IPS DF 6.9 (cell line): ENCODE measurements at regions not wholly inside any gene's neighbourhood (a gene's known extent, or its start where the extent isn't known, plus 50 kb on each side); places are given as distances from the start of the nearest gene placed in this dataset.
"Not testable (repeated sequence)": the region's sequence is repeated elsewhere in the genome, so short reads cannot be mapped to it uniquely, and the experiment has no call there.

Experiments
- DNase-seq: peaks from one replicate; pipeline ENCODE4 v3.0.0-alpha.2; 2013; ENCODE audit warnings: low read depth, low spot score
- H3K27ac ChIP-seq: one replicate; pipeline ENCODE4 v1.5.1; 2013; ENCODE audit warnings: low read length, control low read depth
- H3K27me3 ChIP-seq: 2 replicates; pipeline ENCODE4 v1.6.1; 2013; ENCODE audit warnings: mild to moderate bottlenecking, low read length; ENCODE audit not compliant: control insufficient read depth, insufficient read depth
- H3K36me3 ChIP-seq: 2 replicates; pipeline ENCODE4 v1.6.1; 2013; ENCODE audit warnings: low read length; ENCODE audit not compliant: control insufficient read depth, insufficient read depth
- H3K4me1 ChIP-seq: 2 replicates; pipeline ENCODE4 v1.6.1; 2013; ENCODE audit warnings: low read length; ENCODE audit not compliant: control insufficient read depth, insufficient read depth
- H3K4me3 ChIP-seq: 2 replicates; pipeline ENCODE4 v1.5.1; 2013; ENCODE audit warnings: mild to moderate bottlenecking, low read length
- H3K9me3 ChIP-seq: 2 replicates; pipeline ENCODE4 v1.6.1; 2013; ENCODE audit warnings: low read length, inconsistent platforms; ENCODE audit not compliant: control insufficient read depth, insufficient read depth
- WGBS: extraction: QIAGEN DNeasy Blood & Tissue Kit; methylation state at CpG from one replicate; pipeline ENCODE4 v1.1.7; 2013; ENCODE audit warnings: mixed read lengths, missing lambda C conversion rate; ENCODE audit not compliant: insufficient read length, insufficient coverage; 5-methylcytosine and 5-hydroxymethylcytosine counted together

GRCh38 chr13:31385540-31385939 is 185.8 kb downstream of the B3GLCT start:
- H3K27ac ChIP-seq: no peak overlapping the region
- H3K4me3 ChIP-seq: no peak overlapping the region
- WGBS: no CpG with 5 or more reads among the region's 5 CpGs
- DNase-seq: no peak
- no peaks in the 10 kb centered on the region for H3K27me3 ChIP-seq
- H3K36me3 ChIP-seq: no peaks in the 10 kb centered on the region
- H3K4me1 ChIP-seq: no peaks in the 10 kb centered on the region; the same call in 1 of the 2 replicates
- H3K9me3 ChIP-seq: no peaks in the 10 kb centered on the region

- no CpG with 5 or more reads among the region's 4 CpGs for WGBS
- Histone ChIP-seq H3K4me3 (no peak overlapping the region), H3K36me3 (no peaks in the 10 kb centered on the region), H3K27me3 (no peaks in the 10 kb centered on the region), H3K27ac (no peak overlapping the region), H3K9me3 (no peaks in the 10 kb centered on the region), H3K4me1 (no peaks in the 10 kb centered on the region)
- no peak for DNase-seq
These were observed 194.7 kb downstream of the B3GLCT start for GRCh38 chr13:31394506-31394905.

GRCh38 chr13:31395090-31395489 is 195.3 kb downstream of the B3GLCT start:
- DNase-seq: no peak
- Histone ChIP-seq H3K36me3 (no peaks in the 10 kb centered on the region), H3K9me3 (no peaks in the 10 kb centered on the region), H3K4me3 (no peak overlapping the region), H3K4me1 (no peaks in the 10 kb centered on the region), H3K27ac (no peak overlapping the region), H3K27me3 (no peaks in the 10 kb centered on the region)
- whole genome bisulfite sequencing: no CpG with 5 or more reads among the region's 3 CpGs

- no peak overlapping the region for H3K4me3 ChIP-seq
- H3K9me3 ChIP-seq: no peaks in the 10 kb centered on the region
- H3K27me3 ChIP-seq: no peaks in the 10 kb centered on the region
- H3K36me3 ChIP-seq: no peaks in the 10 kb centered on the region
- no peak for DNase-seq
- H3K27ac ChIP-seq: no peak overlapping the region
- H3K4me1 ChIP-seq: no peaks in the 10 kb centered on the region
These were observed 199.9 kb downstream of the B3GLCT start for GRCh38 chr13:31399690-31400089.

GRCh38 chr13:31403711-31404110 is 203.9 kb downstream of the B3GLCT start:
- not testable (repeated sequence) for H3K36me3 ChIP-seq, H3K27me3 ChIP-seq, DNase-seq, H3K9me3 ChIP-seq, H3K4me1 ChIP-seq, H3K4me3 ChIP-seq, H3K27ac ChIP-seq
- whole genome bisulfite sequencing: no CpG with 5 or more reads among the region's 4 CpGs

- WGBS: no CpG with 5 or more reads among the region's 1 CpG
- Histone ChIP-seq H3K36me3 (no peaks in the 10 kb centered on the region), H3K4me1 (no peaks in the 10 kb centered on the region), H3K27me3 (no peaks in the 10 kb centered on the region), H3K27ac (no peak overlapping the region), H3K4me3 (no peak overlapping the region), H3K9me3 (no peaks in the 10 kb centered on the region)
- no peak for DNase-seq
These were observed 209.2 kb downstream of the B3GLCT start for GRCh38 chr13:31408927-31409326.

GRCh38 chr13:31409678-31410356 is 210.0 kb downstream of the B3GLCT start:
- Histone ChIP-seq H3K4me3 (no peak overlapping the region), H3K4me1 (no peaks in the 10 kb centered on the region), H3K36me3 (no peaks in the 10 kb centered on the region), H3K27ac (no peak overlapping the region), H3K27me3 (no peaks in the 10 kb centered on the region), H3K9me3 (no peaks in the 10 kb centered on the region)
- no peak for DNase-seq
- no CpG with 5 or more reads among the region's 6 CpGs for WGBS

- Histone ChIP-seq H3K4me3 (no peak overlapping the region), H3K9me3 (no peaks in the 10 kb centered on the region), H3K27me3 (no peaks in the 10 kb centered on the region), H3K27ac (no peak overlapping the region), H3K4me1 (no peaks in the 10 kb centered on the region), H3K36me3 (no peaks in the 10 kb centered on the region)
- no peak for DNase-seq
- no CpG with 5 or more reads among the region's 3 CpGs for WGBS
These were observed 213.7 kb downstream of the B3GLCT start for GRCh38 chr13:31413516-31413915.

GRCh38 chr13:31416066-31416465 is 216.3 kb downstream of the B3GLCT start:
- H3K27me3 ChIP-seq: no peaks in the 10 kb centered on the region
- WGBS: no CpG with 5 or more reads among the region's 4 CpGs
- no peak for DNase-seq
- no peaks in the 10 kb centered on the region for H3K9me3 ChIP-seq
- H3K4me1 ChIP-seq: no peaks in the 10 kb centered on the region
- H3K27ac ChIP-seq: no peak overlapping the region
- H3K4me3 ChIP-seq: no peak overlapping the region
- H3K36me3 ChIP-seq: no peaks in the 10 kb centered on the region

GRCh38 chr13:31418186-31418585 is 218.4 kb downstream of the B3GLCT start:
- no peak for DNase-seq
- Histone ChIP-seq H3K27ac (no peak overlapping the region), H3K4me1 (no peaks in the 10 kb centered on the region), H3K36me3 (no peaks in the 10 kb centered on the region), H3K9me3 (no peaks in the 10 kb centered on the region), H3K4me3 (no peak overlapping the region), H3K27me3 (no peaks in the 10 kb centered on the region)
- WGBS: no CpG with 5 or more reads among the region's 2 CpGs

GRCh38 chr13:31421756-31422155 is 222.0 kb downstream of the B3GLCT start:
- Histone ChIP-seq H3K36me3 (no peaks in the 10 kb centered on the region), H3K4me3 (no peak overlapping the region), H3K9me3 (no peaks in the 10 kb centered on the region), H3K27ac (no peak overlapping the region), H3K4me1 (no peaks in the 10 kb centered on the region), H3K27me3 (no peaks in the 10 kb centered on the region)
- no peak for DNase-seq
- WGBS: no CpG with 5 or more reads among the region's 1 CpG
